PC-9 (cell line): ENCODE measurements at regions not wholly inside any gene's neighbourhood (a gene's known extent, or its start where the extent isn't known, plus 50 kb on each side); places are given as distances from the start of the nearest gene placed in this dataset.

Experiments used
- BruUV-seq: library from RNA; stranded (reverse); fragments of 400-500 nt; replicated peaks from 2 replicates; lab custom pipeline; 2021; lab: Mats Ljungman, UMichigan
- CTCF ChIA-PET: fragments of 300-600 bp; sonication (Branson Sonifier 250); formaldehyde crosslinking; loops from one replicate; lab custom pipeline; 2022; ENCODE audit warnings: antibody characterized with exemption; lab: Charles Lee
- POLR2A ChIA-PET: fragments of 300-600 bp; sonication (Branson Sonifier 250); formaldehyde crosslinking; loops from one replicate; lab custom pipeline; 2022; ENCODE audit warnings: antibody characterized with exemption; ENCODE audit not compliant: unreplicated experiment; lab: Charles Lee
- DNase-seq, 2 experiments: peaks; one replicate each; pipeline versions ENCODE4 v3.0.0 to v3.0.0-alpha.2; 2015 to 2022; ENCODE audit warnings: mixed read lengths in 1 of 2
- H2AFZ ChIP-seq: fragments of 200-600 bp; sonication (generic); 2 replicates; pipeline ENCODE4 v1.8.1; 2017; ENCODE audit warnings: antibody characterized with exemption
- H3F3A ChIP-seq: fragments of 200-600 bp; sonication (generic); 2 replicates; pipeline ENCODE4 v1.8.1; 2017; ENCODE audit warnings: antibody characterized with exemption, mild to moderate bottlenecking, low read depth; ENCODE audit not compliant: insufficient read depth
- H3K27ac ChIP-seq: fragments of 200-600 bp; sonication (generic); 2 replicates; pipeline ENCODE4 v1.6.1; 2016; ENCODE audit warnings: mixed run types
- H3K27me3 ChIP-seq: fragments of 200-600 bp; sonication (generic); 2 replicates; pipeline ENCODE4 v1.6.1; 2016; ENCODE audit warnings: low read depth, mixed run types; ENCODE audit not compliant: insufficient read depth
- H3K36me3 ChIP-seq: fragments of 200-600 bp; sonication (generic); 2 replicates; pipeline ENCODE4 v1.6.1; 2016; ENCODE audit warnings: low read depth, mixed run types
- H3K4me1 ChIP-seq: fragments of 200-600 bp; sonication (generic); replicated peaks from 2 replicates; pipeline ENCODE4 v1.6.1; 2016; ENCODE audit warnings: mixed run types; ENCODE audit not compliant: insufficient read depth
- H3K4me2 ChIP-seq: fragments of 200-600 bp; sonication (generic); 2 replicates; pipeline ENCODE4 v1.6.1; 2017; ENCODE audit warnings: mixed run types
- H3K4me3 ChIP-seq: fragments of 200-600 bp; sonication (generic); 2 replicates; pipeline ENCODE4 v1.6.1; 2016; ENCODE audit warnings: mixed run types
- H3K79me2 ChIP-seq: fragments of 200-600 bp; sonication (generic); 2 replicates; pipeline ENCODE4 v1.6.1; 2017; ENCODE audit warnings: low read depth, mixed run types
- H3K9me2 ChIP-seq: fragments of 200-600 bp; sonication (generic); 2 replicates; pipeline ENCODE4 v1.8.1; 2017; ENCODE audit warnings: mild to moderate bottlenecking; ENCODE audit not compliant: insufficient read depth
- H3K9me3 ChIP-seq: fragments of 200-600 bp; sonication (generic); 2 replicates; pipeline ENCODE4 v1.8.1; 2016; ENCODE audit warnings: low read depth; ENCODE audit not compliant: insufficient read depth
- H4K20me1 ChIP-seq: fragments of 200-600 bp; sonication (generic); 2 replicates; pipeline ENCODE4 v1.8.1; 2017; ENCODE audit not compliant: insufficient read depth
- CTCF ChIP-seq: fragments of 200-600 bp; sonication (generic); conservative IDR thresholded peaks from 2 replicates; pipeline ENCODE4 v1.6.1; 2017; ENCODE audit warnings: mixed run types, antibody characterized with exemption, mild to moderate bottlenecking, moderate library complexity
- EZH2 ChIP-seq: fragments of 200-600 bp; sonication (generic); IDR thresholded peaks from 2 replicates; pipeline ENCODE4 v1.8.0; 2017; ENCODE audit warnings: antibody characterized with exemption, low read depth
- intact Hi-C: fragments of 100-400 bp; cut with micrococcal nuclease; formaldehyde crosslinking; loops from one replicate; pipeline ENCODE4 v1.10.0; 2022; ENCODE audit not compliant: unreplicated experiment

- Histone ChIP-seq H3K36me3 (no peaks in the 10 kb centered on the region), H3K4me2 (no peak overlapping the region), H2AFZ (no peak overlapping the region), H3K27me3 (peaks cover 16% of the 10 kb centered on the region), H3K9me2 (no peaks in the 10 kb centered on the region; the same call in 1 of the 2 replicates), H3K4me1 (no peaks in the 10 kb centered on the region), H3K4me3 (no peak overlapping the region), H4K20me1 (no peaks in the 10 kb centered on the region), H3K27ac (no peak overlapping the region), H3K79me2 (no peaks in the 10 kb centered on the region), H3K9me3 (no peaks in the 10 kb centered on the region), H3F3A (no peaks in the 10 kb centered on the region)
- intact Hi-C loops = no loop called here
- no TSS peak for BruUV-seq
- DNase-seq = no peak
- no peak for TF ChIP-seq CTCF
- no peak for TF ChIP-seq EZH2
- POLR2A ChIA-PET = no interaction called here
- CTCF ChIA-PET = no interaction called here
These were observed 66.6 kb upstream of the SOX21 start for GRCh38 chr13:94778986-94779385.

GRCh38 chr13:94778585-94778984 is 66.2 kb upstream of the SOX21 start:
- Histone ChIP-seq H3K79me2 (no peaks in the 10 kb centered on the region), H3K4me3 (no peak overlapping the region), H3K4me1 (no peaks in the 10 kb centered on the region), H3K4me2 (no peak overlapping the region), H2AFZ (no peak overlapping the region), H3K27ac (no peak overlapping the region), H3K9me2 (no peaks in the 10 kb centered on the region; the same call in 1 of the 2 replicates), H4K20me1 (no peaks in the 10 kb centered on the region), H3K27me3 (peaks cover 16% of the 10 kb centered on the region), H3K9me3 (no peaks in the 10 kb centered on the region), H3K36me3 (no peaks in the 10 kb centered on the region), H3F3A (no peaks in the 10 kb centered on the region)
- no TSS peak for BruUV-seq
- POLR2A ChIA-PET = no interaction called here
- no peak for TF ChIP-seq CTCF
- no peak for TF ChIP-seq EZH2
- CTCF ChIA-PET = no interaction called here
- DNase-seq = no peak
- intact Hi-C loops = no loop called here

GRCh38 chr13:94776956-94777355 is 64.6 kb upstream of the SOX21 start:
- H3K9me2 ChIP-seq = no peaks in the 10 kb centered on the region; the same call in 1 of the 2 replicates
- H3K27ac ChIP-seq = no peak overlapping the region
- intact Hi-C loops = no loop called here
- no peak overlapping the region for H2AFZ ChIP-seq
- H3K4me2 ChIP-seq = no peak overlapping the region
- TF ChIP-seq EZH2 = no peak
- TF ChIP-seq CTCF = no peak
- no peaks in the 10 kb centered on the region for H3K79me2 ChIP-seq
- no peaks in the 10 kb centered on the region for H3F3A ChIP-seq
- no peak overlapping the region for H3K4me3 ChIP-seq
- no peaks in the 10 kb centered on the region for H3K4me1 ChIP-seq
- H4K20me1 ChIP-seq = no peaks in the 10 kb centered on the region
- POLR2A ChIA-PET = no interaction called here
- no peaks in the 10 kb centered on the region for H3K9me3 ChIP-seq
- no peak for DNase-seq
- H3K27me3 ChIP-seq = peaks cover 16% of the 10 kb centered on the region
- no peaks in the 10 kb centered on the region for H3K36me3 ChIP-seq
- BruUV-seq = no TSS peak
- CTCF ChIA-PET = no interaction called here
